ENCODE measurements at regions not wholly inside any gene's neighbourhood (a gene's known extent, or its start where the extent isn't known, plus 50 kb on each side); places are given as distances from the start of the nearest gene placed in this dataset.

- TF ChIP-seq AR (CRISPR knock-in tag; IDR thresholded peaks at IDR 0.05) (no peak), TEAD4 (CRISPR knock-in tag; IDR thresholded peaks at IDR 0.05) (no peak)
Measured at GRCh38 chr18:71287268-71287667, 998.4 kb downstream of the SOCS6 start (continued).

- DNase-seq (ENCODE audit: low spot score) (no peak), ATAC-seq (no peak)
- Mint-ChIP-seq H3K9me3 (peaks cover 72% of the 10 kb centered on the region), H3K4me3 (no peak overlapping the region), H3K27me3 (ENCODE audit: low read depth) (peaks cover 8% of the 10 kb centered on the region), H3K27ac (no peak overlapping the region), H3K4me1 (no peaks in the 10 kb centered on the region), H3K36me3 (peaks cover 69% of the 10 kb centered on the region)
- TF ChIP-seq JAZF1 (CRISPR knock-in tag; IDR thresholded peaks at IDR 0.05) = no peak
- no peak for TF ChIP-seq ZNF281 (CRISPR knock-in tag; IDR thresholded peaks at IDR 0.05)
- ChIA-PET CTCF (no interaction called here), POLR2A (no interaction called here)
Measured at GRCh38 chr18:71252351-71252865, 963.6 kb downstream of the SOCS6 start.

- Mint-ChIP-seq H3K27me3 (ENCODE audit: low read depth) (peaks cover 3% of the 10 kb centered on the region), H3K9me3 (peaks cover 59% of the 10 kb centered on the region), H3K4me3 (no peak overlapping the region), H3K4me1 (no peaks in the 10 kb centered on the region), H3K27ac (no peak overlapping the region), H3K36me3 (peaks cover 54% of the 10 kb centered on the region)
- ChIA-PET CTCF (no interaction called here), POLR2A (no interaction called here)
- TF ChIP-seq ZNF121 (CRISPR knock-in tag; IDR thresholded peaks at IDR 0.05) (no peak), CREB1 (CRISPR knock-in tag; IDR thresholded peaks at IDR 0.05) (no peak), ZNF317 (CRISPR knock-in tag; IDR thresholded peaks at IDR 0.05; ENCODE audit: borderline replicate concordance, low read depth) (no peak)
- DNase-seq (ENCODE audit: low spot score) (no peak), ATAC-seq (no peak)
Measured at GRCh38 chr18:71250191-71250590, 961.3 kb downstream of the SOCS6 start.

GRCh38 chr18:71249791-71250190 is 960.9 kb downstream of the SOCS6 start:
- POLR2A ChIA-PET = no interaction called here
- CTCF ChIA-PET = no interaction called here
- ATAC-seq (no peak), DNase-seq (ENCODE audit: low spot score) (no peak)
- H3K9me3 Mint-ChIP-seq = peaks cover 56% of the 10 kb centered on the region
- no peak overlapping the region for H3K4me3 Mint-ChIP-seq
- H3K27me3 Mint-ChIP-seq (ENCODE audit: low read depth) = peaks cover 3% of the 10 kb centered on the region
- H3K4me1 Mint-ChIP-seq = no peaks in the 10 kb centered on the region
- H3K36me3 Mint-ChIP-seq = peaks cover 53% of the 10 kb centered on the region
- no peak for TF ChIP-seq ZNF416 (CRISPR knock-in tag; IDR thresholded peaks at IDR 0.05)
- TF ChIP-seq ZNF138 (CRISPR knock-in tag; conservative IDR thresholded peaks at IDR 0.05) = no peak
- TF ChIP-seq ZMAT4 (CRISPR knock-in tag; IDR thresholded peaks at IDR 0.05) = no peak
- TF ChIP-seq ATF2 (CRISPR knock-in tag; IDR thresholded peaks at IDR 0.05; ENCODE audit: borderline replicate concordance, low read depth) = no peak
- TF ChIP-seq ERG (CRISPR knock-in tag; IDR thresholded peaks at IDR 0.05) = no peak
- no peak for TF ChIP-seq ATF1 (CRISPR knock-in tag; IDR thresholded peaks at IDR 0.05)
- no peak for TF ChIP-seq SMAD3 (CRISPR knock-in tag; IDR thresholded peaks at IDR 0.05; ENCODE audit: borderline replicate concordance)
- H3K27ac Mint-ChIP-seq = no peak overlapping the region
